ENCODE measurements at regions not wholly inside any gene's neighbourhood (a gene's known extent, or its start where the extent isn't known, plus 50 kb on each side); places are given as distances from the start of the nearest gene placed in this dataset.

DNA sequence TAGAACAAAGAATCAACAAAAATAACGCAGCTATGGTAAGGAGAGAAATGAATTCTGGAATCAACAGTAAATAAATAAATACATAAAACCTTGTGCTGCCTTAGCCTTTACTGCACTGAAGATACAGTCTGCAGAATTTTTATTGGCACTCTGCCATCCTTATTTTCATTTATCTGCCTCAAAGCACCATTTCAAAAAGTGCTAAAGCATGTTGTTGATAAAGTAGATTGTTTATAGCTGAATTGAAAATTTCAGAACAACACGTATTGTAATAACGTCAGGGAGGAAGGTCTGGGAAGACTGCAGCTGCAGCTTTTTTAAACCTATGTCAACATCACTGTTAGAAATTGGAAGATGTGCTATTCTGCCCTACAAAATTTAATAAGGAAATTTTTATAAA, 787.2 kb downstream of the PLCL1 start:
- Histone ChIP-seq H3K36me3 (replicated peaks in 1 of 2) (no peaks in the 10 kb centered on the region), H3K4me1 (replicated peaks in 1 of 2) (no peaks in the 10 kb centered on the region), H3K4me3 (no peak overlapping the region), H3K27ac (no peak overlapping the region), H3K9me3 (replicated peaks in 1 of 3) (no peaks in the 10 kb centered on the region), H3K27me3 (no peaks in the 10 kb centered on the region)
- DNase-seq: no peak
- WGBS, 4 donors: 40 to 51% (median 43%) methylated on average over 3 of the region's 3 CpGs
- no peak for TF ChIP-seq POLR2A (IDR thresholded peaks at IDR 0.05)
- no peak for TF ChIP-seq CTCF (IDR thresholded peaks at IDR 0.05)
- intact Hi-C loops (cut with DNase I): no loop called here

GRCh38 chr2:198587741-198588140, 783.3 kb downstream of the PLCL1 start:
- intact Hi-C loops (cut with DNase I): no loop called here
- DNase-seq: no peak
- Histone ChIP-seq H3K4me3 (no peak overlapping the region), H3K9me3 (replicated peaks in 1 of 3) (no peaks in the 10 kb centered on the region), H3K36me3 (replicated peaks in 1 of 2) (no peaks in the 10 kb centered on the region), H3K27me3 (no peaks in the 10 kb centered on the region), H3K4me1 (replicated peaks in 1 of 2) (no peaks in the 10 kb centered on the region), H3K27ac (no peak overlapping the region)
- WGBS, 4 donors: 53 to 70% (median 58%) methylated on average over 7 of the region's 7 CpGs
- TF ChIP-seq CTCF (IDR thresholded peaks at IDR 0.05) (no peak), POLR2A (IDR thresholded peaks at IDR 0.05) (no peak)

- no peaks in the 10 kb centered on the region for H3K9me3 ChIP-seq (replicated peaks in 1 of 3)
- no peaks in the 10 kb centered on the region for H3K4me1 ChIP-seq (replicated peaks in 1 of 2)
- H3K27me3 ChIP-seq: no peaks in the 10 kb centered on the region
- no peak for TF ChIP-seq CTCF (IDR thresholded peaks at IDR 0.05)
- TF ChIP-seq POLR2A (IDR thresholded peaks at IDR 0.05): no peak
- no peak for DNase-seq
- no peaks in the 10 kb centered on the region for H3K36me3 ChIP-seq (replicated peaks in 1 of 2)
- 79 to 89% (median 83%) methylated on average over 7 of the region's 7 CpGs for WGBS, 4 donors
- no peak overlapping the region for H3K4me3 ChIP-seq
- no peak overlapping the region for H3K27ac ChIP-seq
- intact Hi-C loops (cut with DNase I): no loop called here
Measured at GRCh38 chr2:198587240-198587639, 782.8 kb downstream of the PLCL1 start.

- no peak overlapping the region for H3K4me3 ChIP-seq
- intact Hi-C loops (cut with DNase I): no loop called here
- no peaks in the 10 kb centered on the region for H3K9me3 ChIP-seq (replicated peaks in 1 of 3)
- H3K27ac ChIP-seq: no peak overlapping the region
- WGBS, 4 donors: 19 to 42% (median 39%) methylated on average over 4 of the region's 4 CpGs
- no peaks in the 10 kb centered on the region for H3K27me3 ChIP-seq
- TF ChIP-seq POLR2A (IDR thresholded peaks at IDR 0.05): no peak
- TF ChIP-seq CTCF (IDR thresholded peaks at IDR 0.05): no peak
- no peak for DNase-seq
- no peaks in the 10 kb centered on the region for H3K4me1 ChIP-seq (replicated peaks in 1 of 2)
- no peaks in the 10 kb centered on the region for H3K36me3 ChIP-seq (replicated peaks in 1 of 2)
Measured at GRCh38 chr2:198571393-198571792, 767.0 kb downstream of the PLCL1 start.
